Osteoblast (primary cell): ENCODE measurements at regions not wholly inside any gene's neighbourhood (a gene's known extent, or its start where the extent isn't known, plus 50 kb on each side); places are given as distances from the start of the nearest gene placed in this dataset.
A peak's percentile ranks its signal among the peaks of the same experiment; 100 is the strongest.

ENCODE experiments used
- DNase-seq: peaks from one replicate; pipeline ENCODE4 v3.0.0; 2011; ENCODE audit warnings: low spot score, mixed read lengths; ENCODE audit not compliant: insufficient read length; ENCODE audit errors: missing footprints
- H2AFZ ChIP-seq: 2 replicates; pipeline ENCODE4 v1.6.0; 2011; ENCODE audit warnings: mild to moderate bottlenecking, low read length
- H3K27ac ChIP-seq: 2 replicates; pipeline ENCODE4 v1.5.1; 2011; ENCODE audit warnings: mild to moderate bottlenecking, low read depth, low read length, moderate library complexity
- H3K27me3 ChIP-seq: 2 replicates; pipeline ENCODE4 v1.6.0; 2012; ENCODE audit warnings: mild to moderate bottlenecking, control low read depth, inconsistent platforms, low read length, moderate library complexity; ENCODE audit not compliant: insufficient read depth
- H3K36me3 ChIP-seq: 2 replicates; pipeline ENCODE4 v1.5.1; 2011; ENCODE audit warnings: mild to moderate bottlenecking, low read length, control low read depth, moderate library complexity; ENCODE audit not compliant: insufficient read depth
- H3K4me1 ChIP-seq: 2 replicates; pipeline ENCODE4 v1.5.1; 2011; ENCODE audit warnings: mild to moderate bottlenecking, low read length, control low read depth, moderate library complexity; ENCODE audit not compliant: insufficient read depth
- H3K4me2 ChIP-seq: 2 replicates; pipeline ENCODE4 v1.6.0; 2011; ENCODE audit warnings: mild to moderate bottlenecking, low read length; ENCODE audit not compliant: insufficient read depth
- H3K4me3 ChIP-seq: fragments of 200-600 bp; sonication (generic); 3 replicates; pipeline ENCODE4 v1.5.1; 2012; ENCODE audit warnings: mild to moderate bottlenecking, low read length, inconsistent platforms; ENCODE audit not compliant: insufficient read depth
- H3K79me2 ChIP-seq: 2 replicates; pipeline ENCODE4 v1.6.0; 2012; ENCODE audit warnings: mild to moderate bottlenecking, low read length, control low read depth, inconsistent platforms; ENCODE audit not compliant: insufficient read depth
- H3K9me3 ChIP-seq: 2 replicates; pipeline ENCODE4 v1.5.1; 2011; ENCODE audit warnings: low read depth, low read length, control low read depth
- H4K20me1 ChIP-seq: 2 replicates; pipeline ENCODE4 v1.6.0; 2012; ENCODE audit warnings: mild to moderate bottlenecking, low read length, control low read depth; ENCODE audit not compliant: insufficient read depth
- CTCF ChIP-seq: IDR thresholded peaks from 2 replicates; pipeline ENCODE4 v1.5.1; 2011; ENCODE audit warnings: mild to moderate bottlenecking, low read depth, low read length, moderate library complexity; ENCODE audit errors: extremely low read depth

GRCh38 chr4:123319639-123320038, 77.0 kb upstream of the SPRY1 start:
- DNase-seq: no peak
- no peaks in the 10 kb centered on the region for H3K27me3 ChIP-seq
- no peak overlapping the region for H3K4me3 ChIP-seq
- no peaks in the 10 kb centered on the region for H3K79me2 ChIP-seq
- TF ChIP-seq CTCF: no peak
- H3K4me1 ChIP-seq: no peaks in the 10 kb centered on the region
- no peak overlapping the region for H2AFZ ChIP-seq
- H3K36me3 ChIP-seq: no peaks in the 10 kb centered on the region
- no peak overlapping the region for H3K4me2 ChIP-seq
- no peaks in the 10 kb centered on the region for H4K20me1 ChIP-seq
- H3K27ac ChIP-seq: no peak overlapping the region
- H3K9me3 ChIP-seq: no peaks in the 10 kb centered on the region

GRCh38 chr4:123323998-123324397, 72.6 kb upstream of the SPRY1 start:
- TF ChIP-seq CTCF: no peak
- Histone ChIP-seq H3K9me3 (no peaks in the 10 kb centered on the region), H2AFZ (no peak overlapping the region), H3K27ac (no peak overlapping the region), H3K27me3 (no peaks in the 10 kb centered on the region), H4K20me1 (no peaks in the 10 kb centered on the region), H3K79me2 (no peaks in the 10 kb centered on the region), H3K36me3 (no peaks in the 10 kb centered on the region), H3K4me3 (no peak overlapping the region), H3K4me2 (no peak overlapping the region), H3K4me1 (peaks cover 2% of the 10 kb centered on the region)
- DNase-seq: no peak

- Histone ChIP-seq H2AFZ (no peak overlapping the region), H3K36me3 (no peaks in the 10 kb centered on the region)
Measured at GRCh38 chr4:123325241-123325681, 71.3 kb upstream of the SPRY1 start.

GRCh38 chr4:123327346-123327745, 69.2 kb upstream of the SPRY1 start:
- Histone ChIP-seq H3K4me2 (no peak overlapping the region), H3K27ac (no peak overlapping the region), H3K9me3 (no peaks in the 10 kb centered on the region), H3K4me1 (peaks cover 2% of the 10 kb centered on the region), H4K20me1 (no peaks in the 10 kb centered on the region), H3K27me3 (no peaks in the 10 kb centered on the region), H3K4me3 (no peak overlapping the region), H3K36me3 (no peaks in the 10 kb centered on the region), H3K79me2 (no peaks in the 10 kb centered on the region), H2AFZ (no peak overlapping the region)
- no peak for TF ChIP-seq CTCF
- DNase-seq: no peak

More at GRCh38 chr4:123325241-123325681, 71.3 kb upstream of the SPRY1 start:
- H3K4me2 ChIP-seq: peak overlapping the region; percentile 58
- H4K20me1 ChIP-seq: no peaks in the 10 kb centered on the region
- H3K4me3 ChIP-seq: no peak overlapping the region
- H3K27ac ChIP-seq: no peak overlapping the region
- no peak for TF ChIP-seq CTCF
- H3K4me1 ChIP-seq: peaks cover 2% of the 10 kb centered on the region
- DNase-seq: no peak
- no peaks in the 10 kb centered on the region for H3K27me3 ChIP-seq
- H3K79me2 ChIP-seq: no peaks in the 10 kb centered on the region
- no peaks in the 10 kb centered on the region for H3K9me3 ChIP-seq
